KMS-11 (cell line): ENCODE measurements at regions not wholly inside any gene's neighbourhood (a gene's known extent, or its start where the extent isn't known, plus 50 kb on each side); places are given as distances from the start of the nearest gene placed in this dataset.

Source experiments
- H2AFZ ChIP-seq: fragments of 200-600 bp; sonication (generic); 2 replicates; pipeline ENCODE4 v1.6.1; 2016; ENCODE audit warnings: antibody characterized with exemption, mixed run types, low read depth
- H3K27ac ChIP-seq: fragments of 200-600 bp; sonication (generic); 2 replicates; pipeline ENCODE4 v1.6.1; 2016; ENCODE audit warnings: mild to moderate bottlenecking, mixed run types
- H3K27me3 ChIP-seq: fragments of 200-600 bp; sonication (generic); 2 replicates; pipeline ENCODE4 v1.6.1; 2017; ENCODE audit warnings: mild to moderate bottlenecking, low read depth, mixed run types, moderate library complexity; ENCODE audit not compliant: insufficient read depth
- H3K36me3 ChIP-seq: fragments of 200-600 bp; sonication (generic); 2 replicates; pipeline ENCODE4 v1.6.1; 2017; ENCODE audit warnings: mild to moderate bottlenecking, mixed run types; ENCODE audit not compliant: insufficient read depth
- H3K4me1 ChIP-seq: fragments of 200-600 bp; sonication (generic); 2 replicates; pipeline ENCODE4 v1.6.1; 2016; ENCODE audit warnings: mild to moderate bottlenecking, low read depth, mixed run types; ENCODE audit not compliant: poor library complexity, severe bottlenecking
- H3K4me2 ChIP-seq: fragments of 200-600 bp; sonication (generic); 2 replicates; pipeline ENCODE4 v1.7.0; 2016; ENCODE audit warnings: mild to moderate bottlenecking, mixed run types
- H3K4me3 ChIP-seq: fragments of 200-600 bp; sonication (generic); IDR thresholded peaks from 2 replicates; pipeline ENCODE4 v1.6.1; 2017; ENCODE audit warnings: low read depth, low read length, mixed read lengths; ENCODE audit not compliant: insufficient read depth
- H3K79me2 ChIP-seq: fragments of 200-600 bp; sonication (generic); 2 replicates; pipeline ENCODE4 v1.6.1; 2016; ENCODE audit warnings: low read depth, mixed run types; ENCODE audit not compliant: insufficient read depth
- H3K9ac ChIP-seq: fragments of 200-600 bp; sonication (generic); 2 replicates; pipeline ENCODE4 v1.6.1; 2016; ENCODE audit warnings: mild to moderate bottlenecking, mixed run types
- H4K20me1 ChIP-seq: fragments of 200-600 bp; sonication (generic); 2 replicates; pipeline ENCODE4 v1.6.1; 2016; ENCODE audit warnings: mild to moderate bottlenecking, mixed run types; ENCODE audit not compliant: insufficient read depth
- TF ChIP-seq, protein P1 (sequence below): fragments of 200-600 bp; sonication (generic); conservative IDR thresholded peaks from 2 replicates; pipeline ENCODE4 v1.6.1; 2017; ENCODE audit warnings: low read depth, mild to moderate bottlenecking, antibody characterized with exemption, low read length, moderate library complexity, mixed read lengths

DNA sequence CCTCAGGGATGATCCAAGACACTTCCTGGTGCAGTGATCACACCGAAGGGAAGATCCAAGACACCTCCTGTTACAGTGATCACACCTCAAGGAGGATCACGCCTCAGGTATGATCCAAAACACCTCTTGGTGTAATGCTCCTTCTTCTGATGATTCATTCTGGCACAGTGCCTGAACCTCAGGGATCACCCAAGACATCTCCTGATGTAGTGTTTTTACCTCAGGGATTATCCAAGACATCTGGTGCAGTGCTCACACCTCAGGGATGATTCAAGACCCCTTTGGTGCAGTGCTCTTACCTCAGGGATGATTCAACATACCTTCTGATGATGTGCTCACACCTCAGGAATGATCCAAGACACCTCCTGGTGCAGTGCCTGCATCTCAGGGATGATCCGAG is 124.4 kb downstream of the ASB1 start:
- Histone ChIP-seq H3K4me2 (no peak overlapping the region), H3K27ac (no peak overlapping the region), H3K4me1 (no peaks in the 10 kb centered on the region), H3K27me3 (no peaks in the 10 kb centered on the region), H3K9ac (no peak overlapping the region), H2AFZ (no peak overlapping the region), H4K20me1 (no peaks in the 10 kb centered on the region), H3K79me2 (no peaks in the 10 kb centered on the region), H3K36me3 (no peaks in the 10 kb centered on the region), H3K4me3 (no peak overlapping the region)
- TF ChIP-seq, protein P1, sequence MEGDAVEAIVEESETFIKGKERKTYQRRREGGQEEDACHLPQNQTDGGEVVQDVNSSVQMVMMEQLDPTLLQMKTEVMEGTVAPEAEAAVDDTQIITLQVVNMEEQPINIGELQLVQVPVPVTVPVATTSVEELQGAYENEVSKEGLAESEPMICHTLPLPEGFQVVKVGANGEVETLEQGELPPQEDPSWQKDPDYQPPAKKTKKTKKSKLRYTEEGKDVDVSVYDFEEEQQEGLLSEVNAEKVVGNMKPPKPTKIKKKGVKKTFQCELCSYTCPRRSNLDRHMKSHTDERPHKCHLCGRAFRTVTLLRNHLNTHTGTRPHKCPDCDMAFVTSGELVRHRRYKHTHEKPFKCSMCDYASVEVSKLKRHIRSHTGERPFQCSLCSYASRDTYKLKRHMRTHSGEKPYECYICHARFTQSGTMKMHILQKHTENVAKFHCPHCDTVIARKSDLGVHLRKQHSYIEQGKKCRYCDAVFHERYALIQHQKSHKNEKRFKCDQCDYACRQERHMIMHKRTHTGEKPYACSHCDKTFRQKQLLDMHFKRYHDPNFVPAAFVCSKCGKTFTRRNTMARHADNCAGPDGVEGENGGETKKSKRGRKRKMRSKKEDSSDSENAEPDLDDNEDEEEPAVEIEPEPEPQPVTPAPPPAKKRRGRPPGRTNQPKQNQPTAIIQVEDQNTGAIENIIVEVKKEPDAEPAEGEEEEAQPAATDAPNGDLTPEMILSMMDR, result no peak

GRCh38 chr2:238552226-238552625 is 125.5 kb downstream of the ASB1 start:
- Histone ChIP-seq H3K27ac (no peak overlapping the region), H3K9ac (no peak overlapping the region), H3K4me1 (no peaks in the 10 kb centered on the region), H3K27me3 (peaks cover 4% of the 10 kb centered on the region; the same call in 1 of the 2 replicates), H3K4me3 (no peak overlapping the region), H3K4me2 (no peak overlapping the region), H4K20me1 (no peaks in the 10 kb centered on the region), H3K36me3 (no peaks in the 10 kb centered on the region), H2AFZ (no peak overlapping the region), H3K79me2 (no peaks in the 10 kb centered on the region)
- TF ChIP-seq, protein P1, result no peak

- H3K9ac ChIP-seq, result no peak overlapping the region
- no peaks in the 10 kb centered on the region for H4K20me1 ChIP-seq
- H3K27ac ChIP-seq, result no peak overlapping the region
- no peak overlapping the region for H3K4me2 ChIP-seq
- no peaks in the 10 kb centered on the region for H3K79me2 ChIP-seq
- H3K36me3 ChIP-seq, result no peaks in the 10 kb centered on the region
- H3K27me3 ChIP-seq, result peaks cover 4% of the 10 kb centered on the region; the same call in 1 of the 2 replicates
- no peak overlapping the region for H2AFZ ChIP-seq
- TF ChIP-seq, protein P1, result no peak
- no peaks in the 10 kb centered on the region for H3K4me1 ChIP-seq
- H3K4me3 ChIP-seq, result no peak overlapping the region
Observed at GRCh38 chr2:238553159-238553558, 126.4 kb downstream of the ASB1 start.

DNA sequence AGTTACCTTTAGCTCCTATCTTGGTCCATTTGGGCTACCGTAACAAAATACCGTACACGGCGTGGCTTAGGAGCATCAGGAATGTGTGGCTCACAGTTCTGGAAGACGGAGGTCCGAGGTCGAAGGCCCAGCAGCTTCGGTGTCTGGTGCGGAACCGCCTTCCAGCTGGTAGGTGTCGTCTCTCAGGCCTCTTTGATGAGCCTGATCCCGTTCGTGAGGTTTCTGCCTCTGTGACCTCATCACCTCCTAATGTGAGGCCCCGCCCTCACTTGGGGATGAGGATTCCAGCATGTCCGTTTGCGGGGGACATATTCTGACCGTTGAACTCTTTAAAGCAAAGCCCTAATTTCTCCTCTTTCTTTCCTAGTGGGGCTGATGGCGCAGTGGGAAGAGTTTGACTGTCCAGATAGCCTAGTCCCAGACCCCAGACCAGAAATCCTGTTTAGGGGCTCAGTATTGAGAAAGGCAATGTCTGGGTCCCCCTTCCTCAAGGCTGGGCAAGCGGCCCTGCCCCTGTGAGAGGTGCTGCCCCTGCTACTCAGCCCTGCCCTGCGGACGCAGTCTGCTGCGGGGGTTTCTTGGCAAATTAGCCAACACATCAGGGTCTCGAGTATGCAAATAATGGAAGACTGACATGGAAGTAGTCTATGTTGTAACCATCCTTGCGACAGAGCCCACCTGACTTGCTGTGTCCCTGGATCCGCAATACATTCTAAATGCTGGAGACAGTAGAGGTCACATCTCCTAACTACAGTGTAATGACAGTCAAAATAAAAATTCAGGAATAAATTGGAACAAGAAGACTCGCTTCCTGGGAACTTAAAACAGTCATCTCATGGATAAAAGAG is 128.0 kb downstream of the ASB1 start:
- Histone ChIP-seq H4K20me1 (no peaks in the 10 kb centered on the region), H3K36me3 (no peaks in the 10 kb centered on the region), H3K4me1 (no peaks in the 10 kb centered on the region), H3K4me2 (no peak overlapping the region), H3K4me3 (no peak overlapping the region), H3K9ac (no peak overlapping the region), H3K27me3 (peaks cover 17% of the 10 kb centered on the region; the same call in 1 of the 2 replicates), H2AFZ (no peak overlapping the region), H3K27ac (no peak overlapping the region), H3K79me2 (no peaks in the 10 kb centered on the region)
- TF ChIP-seq, protein P1, result no peak
